Karpas-422 (cell line): ENCODE measurements at regions not wholly inside any gene's neighbourhood (a gene's known extent, or its start where the extent isn't known, plus 50 kb on each side); places are given as distances from the start of the nearest gene placed in this dataset.

ENCODE experiments used
- DNase-seq: peaks from one replicate; pipeline ENCODE4 v3.0.0-alpha.2; 2015
- H2AFZ ChIP-seq: fragments of 200-600 bp; sonication (generic); 2 replicates; pipeline ENCODE4 v1.6.1; 2014; ENCODE audit warnings: antibody characterized with exemption, low read length, mixed read lengths
- H3K27ac ChIP-seq: fragments of 200-600 bp; sonication (generic); 2 replicates; pipeline ENCODE4 v1.5.1; 2014; ENCODE audit warnings: mild to moderate bottlenecking, low read length, moderate library complexity
- H3K27me3 ChIP-seq: fragments of 200-600 bp; sonication (generic); 2 replicates; pipeline ENCODE4 v1.6.1; 2014; ENCODE audit warnings: low read length, mixed read lengths
- H3K36me3 ChIP-seq: fragments of 200-600 bp; sonication (generic); 2 replicates; pipeline ENCODE4 v1.6.1; 2014; ENCODE audit warnings: low read length, mixed read lengths; ENCODE audit not compliant: insufficient read depth
- H3K4me1 ChIP-seq: fragments of 200-600 bp; sonication (generic); 2 replicates; pipeline ENCODE4 v1.6.1; 2014; ENCODE audit warnings: mild to moderate bottlenecking, low read length, mixed read lengths
- H3K4me2 ChIP-seq: fragments of 200-600 bp; sonication (generic); 2 replicates; pipeline ENCODE4 v1.6.1; 2014; ENCODE audit warnings: low read length, low read depth, mild to moderate bottlenecking; ENCODE audit not compliant: poor library complexity, severe bottlenecking
- H3K4me3 ChIP-seq: fragments of 200-600 bp; sonication (generic); 2 replicates; pipeline ENCODE4 v1.5.1; 2014; ENCODE audit warnings: mild to moderate bottlenecking, antibody characterized with exemption, low read length, mixed read lengths
- H3K79me2 ChIP-seq: fragments of 200-600 bp; sonication (generic); 2 replicates; pipeline ENCODE4 v1.6.1; 2014; ENCODE audit warnings: mild to moderate bottlenecking, low read length, mixed read lengths
- H3K9ac ChIP-seq: fragments of 200-600 bp; sonication (generic); 2 replicates; pipeline ENCODE4 v1.6.0; 2014; ENCODE audit warnings: low read length
- H3K9me2 ChIP-seq: fragments of 200-600 bp; sonication (generic), shearing (Covaris generic); replicated peaks from 2 replicates; pipeline ENCODE4 v1.6.0; 2014; ENCODE audit warnings: mild to moderate bottlenecking, low read length, moderate library complexity; ENCODE audit not compliant: insufficient read depth
- H3K9me3 ChIP-seq: fragments of 300-700, 200-600 bp; sonication (generic); 2 replicates; pipeline ENCODE4 v1.6.1; 2014; ENCODE audit warnings: low read length, mixed read lengths
- H4K20me1 ChIP-seq: fragments of 200-600 bp; sonication (generic); 2 replicates; pipeline ENCODE4 v1.6.1; 2014; ENCODE audit warnings: mild to moderate bottlenecking, antibody characterized with exemption, low read length, low read depth; ENCODE audit not compliant: insufficient read depth

DNA sequence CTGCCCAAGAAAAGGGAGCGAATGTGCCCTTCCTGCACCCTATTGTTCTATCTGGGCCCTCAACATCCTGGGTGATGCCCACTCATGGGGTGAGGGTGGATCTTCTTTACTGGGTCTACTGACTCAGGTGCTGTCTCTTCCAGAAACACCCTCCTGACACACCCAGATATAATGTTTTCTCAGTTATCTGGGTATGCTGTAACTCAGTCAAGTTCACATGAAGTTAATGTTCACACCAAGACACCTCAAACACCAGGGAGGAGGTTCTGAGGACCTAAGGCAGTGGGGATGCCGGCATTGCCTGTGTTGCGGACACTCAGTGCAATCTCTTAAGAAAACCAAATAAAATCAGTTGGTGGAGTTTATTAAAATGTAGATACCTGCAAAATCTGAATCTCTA is 500.9 kb downstream of the BCL11A start:
- no peaks in the 10 kb centered on the region for H3K27me3 ChIP-seq
- no peaks in the 10 kb centered on the region for H4K20me1 ChIP-seq
- no peaks in the 10 kb centered on the region for H3K4me1 ChIP-seq
- H3K4me3 ChIP-seq, result no peak overlapping the region
- no peaks in the 10 kb centered on the region for H3K79me2 ChIP-seq
- H3K9ac ChIP-seq, result no peak overlapping the region
- no peak overlapping the region for H2AFZ ChIP-seq
- H3K9me3 ChIP-seq, result no peaks in the 10 kb centered on the region
- H3K9me2 ChIP-seq, result no peaks in the 10 kb centered on the region
- no peak for DNase-seq
- H3K4me2 ChIP-seq, result no peak overlapping the region
- H3K27ac ChIP-seq, result no peak overlapping the region
- H3K36me3 ChIP-seq, result no peaks in the 10 kb centered on the region

DNA sequence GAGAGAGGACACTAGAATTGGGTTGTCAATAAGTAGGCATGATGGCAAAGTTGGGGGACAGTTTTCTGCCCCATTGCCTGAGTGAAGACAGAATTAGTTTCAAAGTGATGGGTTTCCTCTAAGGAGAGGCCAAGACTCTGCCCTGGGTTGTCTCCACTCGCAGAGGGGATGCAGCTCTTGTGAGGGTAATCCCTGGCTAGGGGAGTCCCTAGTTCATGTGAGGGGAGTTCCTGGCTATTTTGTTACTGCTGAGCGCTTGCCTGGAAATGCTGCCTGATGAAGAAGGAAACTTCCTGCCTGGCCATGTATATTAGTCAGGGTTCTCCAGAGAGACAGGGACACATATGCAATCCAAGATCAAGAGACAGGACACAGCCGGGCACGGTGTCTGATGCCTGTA is 501.5 kb downstream of the BCL11A start:
- no peak overlapping the region for H3K9ac ChIP-seq
- DNase-seq, result no peak
- H2AFZ ChIP-seq, result no peak overlapping the region
- no peaks in the 10 kb centered on the region for H3K4me1 ChIP-seq
- no peak overlapping the region for H3K27ac ChIP-seq
- no peaks in the 10 kb centered on the region for H3K79me2 ChIP-seq
- no peak overlapping the region for H3K4me2 ChIP-seq
- H3K4me3 ChIP-seq, result no peak overlapping the region
- no peaks in the 10 kb centered on the region for H3K9me2 ChIP-seq
- H3K9me3 ChIP-seq, result no peaks in the 10 kb centered on the region
- no peaks in the 10 kb centered on the region for H3K36me3 ChIP-seq
- H4K20me1 ChIP-seq, result no peaks in the 10 kb centered on the region
- H3K27me3 ChIP-seq, result no peaks in the 10 kb centered on the region

DNA sequence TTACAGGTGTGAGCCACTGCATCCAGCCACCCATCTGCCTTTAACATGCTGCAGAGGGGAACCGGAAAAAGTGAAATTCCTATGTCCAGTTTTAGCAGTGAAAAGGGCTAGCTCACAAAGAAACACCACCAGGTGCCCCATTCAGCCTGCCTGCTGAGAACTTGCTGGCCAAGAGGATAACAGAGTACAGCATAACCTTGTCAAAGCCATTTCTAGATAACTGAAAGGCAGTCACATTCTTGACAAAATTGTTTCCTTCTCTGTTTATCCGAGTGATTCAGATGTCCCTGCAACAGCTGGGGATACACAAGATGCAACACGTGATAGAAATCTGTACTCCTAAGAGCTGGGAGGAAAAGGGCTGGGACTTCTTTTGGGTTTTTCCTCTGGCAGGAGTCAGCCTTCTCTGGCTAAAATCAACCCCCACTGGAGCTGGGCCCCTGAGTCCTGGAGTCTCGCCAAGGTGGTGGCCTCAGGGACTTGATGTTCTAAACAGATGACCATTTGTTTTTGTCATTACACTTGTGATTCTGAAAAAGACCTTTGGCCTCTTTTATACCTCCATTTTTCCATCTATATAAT is 505.4 kb downstream of the BCL11A start:
- DNase-seq, result no peak
- H3K9me2 ChIP-seq, result no peaks in the 10 kb centered on the region

DNA sequence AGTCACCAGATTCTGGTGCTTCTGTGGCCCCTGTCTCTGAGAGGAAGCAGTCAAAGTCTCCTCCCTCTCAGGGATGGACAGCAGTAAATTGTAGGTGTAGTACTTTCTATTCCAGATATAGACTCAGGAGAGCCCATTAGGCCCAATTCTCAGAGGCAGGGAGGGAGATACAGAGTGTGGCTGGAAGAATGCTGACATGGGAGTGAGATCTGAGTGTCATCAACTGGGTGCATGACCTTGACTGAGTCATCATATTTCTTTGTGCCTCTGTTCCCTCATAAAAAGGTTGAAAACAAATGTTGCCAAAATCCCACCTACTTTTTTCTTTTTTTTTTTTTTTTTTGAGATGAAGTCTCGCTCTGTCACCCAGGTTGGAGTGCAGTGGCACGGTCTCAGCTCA is 506.1 kb downstream of the BCL11A start:
- Histone ChIP-seq H3K79me2 (no peaks in the 10 kb centered on the region), H3K27me3 (no peaks in the 10 kb centered on the region), H3K9ac (no peak overlapping the region), H2AFZ (no peak overlapping the region), H3K27ac (no peak overlapping the region), H3K36me3 (no peaks in the 10 kb centered on the region), H3K9me2 (no peaks in the 10 kb centered on the region), H3K4me1 (no peaks in the 10 kb centered on the region), H3K4me3 (no peak overlapping the region), H3K9me3 (no peaks in the 10 kb centered on the region), H4K20me1 (no peaks in the 10 kb centered on the region), H3K4me2 (no peak overlapping the region)
- DNase-seq, result no peak

More for the DNA sequence above, 505.4 kb downstream of the BCL11A start:
- Histone ChIP-seq H3K79me2 (no peaks in the 10 kb centered on the region), H3K4me2 (no peak overlapping the region), H3K4me1 (no peaks in the 10 kb centered on the region), H3K9ac (no peak overlapping the region), H3K27ac (no peak overlapping the region), H2AFZ (no peak overlapping the region), H3K27me3 (no peaks in the 10 kb centered on the region), H3K4me3 (no peak overlapping the region), H3K9me3 (no peaks in the 10 kb centered on the region), H3K36me3 (no peaks in the 10 kb centered on the region), H4K20me1 (no peaks in the 10 kb centered on the region)

DNA sequence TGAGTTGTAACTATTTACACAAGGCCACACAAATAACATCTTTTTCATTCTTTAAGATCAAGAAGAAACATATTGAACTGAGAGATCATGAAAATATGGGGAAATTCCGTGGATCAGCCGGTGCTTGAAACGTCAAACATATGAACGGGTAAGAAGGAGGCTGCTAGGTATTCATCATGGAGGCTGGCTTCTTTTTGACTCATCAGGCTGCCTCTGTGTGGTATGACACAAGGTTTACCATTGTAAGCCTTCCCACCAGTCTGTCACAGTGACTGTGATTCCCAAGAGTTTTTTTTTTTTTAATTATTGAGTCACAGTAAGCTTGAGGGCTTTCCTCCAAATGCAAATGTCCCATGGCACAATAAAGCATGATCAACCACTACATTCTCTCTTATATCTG is 506.9 kb downstream of the BCL11A start:
- Histone ChIP-seq H3K27me3 (no peaks in the 10 kb centered on the region), H3K79me2 (no peaks in the 10 kb centered on the region), H3K9ac (no peak overlapping the region), H3K36me3 (no peaks in the 10 kb centered on the region), H3K9me3 (no peaks in the 10 kb centered on the region), H3K9me2 (no peaks in the 10 kb centered on the region), H3K4me1 (no peaks in the 10 kb centered on the region), H3K27ac (no peak overlapping the region), H3K4me3 (no peak overlapping the region), H2AFZ (no peak overlapping the region), H3K4me2 (no peak overlapping the region), H4K20me1 (no peaks in the 10 kb centered on the region)
- no peak for DNase-seq

DNA sequence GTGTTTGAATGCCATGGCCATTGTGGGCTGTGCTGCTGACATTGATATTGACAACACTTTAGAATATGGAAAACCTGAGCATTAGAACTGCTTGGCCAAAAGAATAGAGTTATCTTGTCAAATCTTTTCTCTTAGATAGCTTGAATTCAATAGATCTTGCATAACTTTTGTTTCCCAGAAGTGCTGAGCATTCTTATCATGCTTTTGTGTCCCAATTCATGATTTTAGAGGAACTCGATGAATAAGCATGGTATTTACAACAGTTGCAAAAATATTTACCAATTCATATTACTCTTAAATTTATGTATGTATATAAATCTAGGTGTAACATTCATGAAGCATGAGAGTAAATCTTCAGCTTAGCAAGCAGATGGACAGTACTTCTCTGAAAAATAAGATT is 508.0 kb downstream of the BCL11A start:
- Histone ChIP-seq H3K9me3 (no peaks in the 10 kb centered on the region), H3K9ac (no peak overlapping the region), H3K4me2 (no peak overlapping the region), H3K4me1 (no peaks in the 10 kb centered on the region), H3K9me2 (no peaks in the 10 kb centered on the region), H3K4me3 (no peak overlapping the region), H3K27ac (no peak overlapping the region), H3K27me3 (no peaks in the 10 kb centered on the region), H3K79me2 (no peaks in the 10 kb centered on the region), H3K36me3 (no peaks in the 10 kb centered on the region), H4K20me1 (no peaks in the 10 kb centered on the region), H2AFZ (no peak overlapping the region)
- DNase-seq, result no peak

DNA sequence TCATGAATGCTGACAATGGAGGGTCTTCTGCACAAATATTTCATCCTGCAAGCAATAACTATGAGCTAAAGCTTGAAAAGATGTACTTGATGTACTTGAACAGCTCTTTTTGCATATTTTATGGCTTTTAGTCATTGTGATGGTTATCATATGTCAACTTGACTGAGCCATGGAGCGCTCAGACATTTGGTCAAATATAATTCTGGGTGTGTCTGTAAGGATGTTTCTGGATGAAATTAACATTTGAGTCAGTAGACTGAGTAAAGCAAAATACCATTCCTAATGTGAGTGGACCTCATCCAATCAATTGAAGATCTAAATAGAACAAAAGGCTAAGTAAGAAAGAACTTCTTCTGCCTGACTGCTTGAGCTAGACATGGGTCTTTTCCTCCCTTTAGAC is 509.0 kb downstream of the BCL11A start:
- H3K9ac ChIP-seq, result no peak overlapping the region
- H3K79me2 ChIP-seq, result no peaks in the 10 kb centered on the region
- H3K27me3 ChIP-seq, result no peaks in the 10 kb centered on the region
- H4K20me1 ChIP-seq, result no peaks in the 10 kb centered on the region
- no peak overlapping the region for H2AFZ ChIP-seq
- no peaks in the 10 kb centered on the region for H3K9me3 ChIP-seq
- no peaks in the 10 kb centered on the region for H3K9me2 ChIP-seq
- no peak overlapping the region for H3K4me2 ChIP-seq
- H3K36me3 ChIP-seq, result no peaks in the 10 kb centered on the region
- no peak for DNase-seq
- no peak overlapping the region for H3K4me3 ChIP-seq
- H3K27ac ChIP-seq, result no peak overlapping the region
- H3K4me1 ChIP-seq, result no peaks in the 10 kb centered on the region

DNA sequence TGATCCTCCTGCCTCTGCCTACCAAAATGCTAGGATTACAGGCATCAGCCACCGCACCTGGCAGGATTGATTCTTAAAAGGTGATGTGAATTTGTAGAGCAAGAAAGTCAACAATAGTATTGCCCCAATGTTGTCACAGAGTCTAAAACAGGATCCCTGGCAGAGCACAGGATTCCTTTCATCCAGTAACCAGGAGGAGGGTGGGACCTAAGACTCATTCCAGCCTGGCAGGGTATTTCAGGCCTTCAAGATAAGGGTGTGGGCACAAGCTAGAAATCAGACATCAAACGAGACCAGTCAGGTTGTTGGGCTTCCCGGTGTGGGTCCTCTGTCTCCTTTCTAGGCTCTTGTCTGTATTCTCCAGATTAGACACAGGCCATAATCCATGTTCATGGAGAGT is 511.4 kb downstream of the BCL11A start:
- no peak overlapping the region for H3K9ac ChIP-seq
- H3K27ac ChIP-seq, result no peak overlapping the region
- no peak overlapping the region for H3K4me2 ChIP-seq
- H4K20me1 ChIP-seq, result no peaks in the 10 kb centered on the region
- H3K79me2 ChIP-seq, result no peaks in the 10 kb centered on the region
- H2AFZ ChIP-seq, result no peak overlapping the region
- H3K4me3 ChIP-seq, result no peak overlapping the region
- no peaks in the 10 kb centered on the region for H3K4me1 ChIP-seq
- no peak for DNase-seq
- H3K36me3 ChIP-seq, result no peaks in the 10 kb centered on the region
- no peaks in the 10 kb centered on the region for H3K9me3 ChIP-seq
- H3K9me2 ChIP-seq, result no peaks in the 10 kb centered on the region
- H3K27me3 ChIP-seq, result no peaks in the 10 kb centered on the region

DNA sequence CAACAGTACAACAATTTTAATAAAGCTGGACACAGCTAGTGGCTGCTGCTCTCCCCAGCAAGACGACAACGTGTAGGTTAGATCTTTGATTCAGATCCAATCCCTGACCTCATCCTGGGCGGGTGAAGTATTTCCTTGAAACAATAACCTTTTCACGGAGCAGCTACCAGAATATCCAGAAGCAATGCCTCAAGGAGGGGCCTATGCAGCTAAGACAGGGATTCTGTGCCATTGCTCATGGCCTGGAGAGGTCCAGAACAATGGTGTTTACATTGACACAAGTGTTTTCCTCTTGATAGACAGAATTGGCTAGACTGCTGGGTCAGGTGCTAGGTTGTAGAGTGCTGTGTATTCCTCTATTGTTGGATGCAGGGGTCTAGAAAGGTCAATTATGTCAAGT is 520.1 kb downstream of the BCL11A start:
- no peak overlapping the region for H3K4me2 ChIP-seq
- no peaks in the 10 kb centered on the region for H3K27me3 ChIP-seq
- no peaks in the 10 kb centered on the region for H3K9me2 ChIP-seq
- H4K20me1 ChIP-seq, result no peaks in the 10 kb centered on the region
- H3K4me1 ChIP-seq, result no peaks in the 10 kb centered on the region
- DNase-seq, result no peak
- H2AFZ ChIP-seq, result no peak overlapping the region
- H3K27ac ChIP-seq, result no peak overlapping the region
- no peak overlapping the region for H3K9ac ChIP-seq
- peaks cover 6% of the 10 kb centered on the region; the same call in 1 of the 2 replicates for H3K9me3 ChIP-seq
- H3K79me2 ChIP-seq, result no peaks in the 10 kb centered on the region
- no peaks in the 10 kb centered on the region for H3K36me3 ChIP-seq
- no peak overlapping the region for H3K4me3 ChIP-seq
